ENCODE measurements at regions not wholly inside any gene's neighbourhood (a gene's known extent, or its start where the extent isn't known, plus 50 kb on each side); places are given as distances from the start of the nearest gene placed in this dataset.

GRCh38 chr3:190762801-190763200, 99.7 kb downstream of the GMNC start:
- H3K4me3 ChIP-seq, result no peak overlapping the region
- no peaks in the 10 kb centered on the region for H3K4me1 ChIP-seq
- no peak for TF ChIP-seq POLR2A (IDR thresholded peaks at IDR 0.05)
- no peak for TF ChIP-seq EP300 (IDR thresholded peaks at IDR 0.05)
- TF ChIP-seq POLR2AphosphoS5 (IDR thresholded peaks at IDR 0.05), result no peak
- TF ChIP-seq, protein P1, sequence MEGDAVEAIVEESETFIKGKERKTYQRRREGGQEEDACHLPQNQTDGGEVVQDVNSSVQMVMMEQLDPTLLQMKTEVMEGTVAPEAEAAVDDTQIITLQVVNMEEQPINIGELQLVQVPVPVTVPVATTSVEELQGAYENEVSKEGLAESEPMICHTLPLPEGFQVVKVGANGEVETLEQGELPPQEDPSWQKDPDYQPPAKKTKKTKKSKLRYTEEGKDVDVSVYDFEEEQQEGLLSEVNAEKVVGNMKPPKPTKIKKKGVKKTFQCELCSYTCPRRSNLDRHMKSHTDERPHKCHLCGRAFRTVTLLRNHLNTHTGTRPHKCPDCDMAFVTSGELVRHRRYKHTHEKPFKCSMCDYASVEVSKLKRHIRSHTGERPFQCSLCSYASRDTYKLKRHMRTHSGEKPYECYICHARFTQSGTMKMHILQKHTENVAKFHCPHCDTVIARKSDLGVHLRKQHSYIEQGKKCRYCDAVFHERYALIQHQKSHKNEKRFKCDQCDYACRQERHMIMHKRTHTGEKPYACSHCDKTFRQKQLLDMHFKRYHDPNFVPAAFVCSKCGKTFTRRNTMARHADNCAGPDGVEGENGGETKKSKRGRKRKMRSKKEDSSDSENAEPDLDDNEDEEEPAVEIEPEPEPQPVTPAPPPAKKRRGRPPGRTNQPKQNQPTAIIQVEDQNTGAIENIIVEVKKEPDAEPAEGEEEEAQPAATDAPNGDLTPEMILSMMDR (IDR thresholded peaks at IDR 0.05), result no peak
- no peaks in the 10 kb centered on the region for H3K27me3 ChIP-seq
- no peaks in the 10 kb centered on the region for H3K9me3 ChIP-seq
- H3K36me3 ChIP-seq, result no peaks in the 10 kb centered on the region
- ATAC-seq, result no peak
- WGBS, 2 donors (ENCODE audit: low coverage in 1 of 2), result 71 to 86% methylated on average over 2 of the region's 2 CpGs
- H3K27ac ChIP-seq, result no peak overlapping the region

DNA sequence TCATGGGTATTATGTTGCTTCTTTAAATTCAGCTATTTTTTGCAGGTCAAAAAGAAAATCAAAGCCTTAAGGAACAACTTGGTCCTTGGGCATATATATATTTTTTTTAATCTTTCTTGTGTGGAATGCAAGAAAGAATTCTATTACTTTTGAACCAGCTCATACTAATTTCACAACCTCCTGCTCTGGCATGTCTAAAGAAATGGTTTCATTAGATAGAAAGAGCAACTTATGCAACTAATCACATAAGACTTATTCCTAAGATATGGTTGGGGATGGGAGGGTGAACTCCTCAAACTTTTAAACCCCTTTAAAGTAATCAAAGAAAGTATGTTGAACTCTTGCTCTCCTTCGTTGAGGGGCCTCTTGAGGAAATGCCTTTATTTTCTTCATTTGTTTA, 114.9 kb downstream of the GMNC start:
- TF ChIP-seq, protein P1 (IDR thresholded peaks at IDR 0.05), result no peak
- TF ChIP-seq EP300 (IDR thresholded peaks at IDR 0.05) (no peak), POLR2A (IDR thresholded peaks at IDR 0.05) (no peak), POLR2AphosphoS5 (IDR thresholded peaks at IDR 0.05) (no peak)
- Histone ChIP-seq H3K27ac (no peak overlapping the region), H3K4me1 (peaks cover 0 to 7% (median 6%) of the 10 kb centered on the region in 3 donors), H3K9me3 (no peaks in the 10 kb centered on the region), H3K36me3 (no peaks in the 10 kb centered on the region), H3K4me3 (no peak overlapping the region), H3K27me3 (no peaks in the 10 kb centered on the region)
- WGBS, 2 donors (ENCODE audit: low coverage in 1 of 2), result 27 to 41% methylated on average over 1 of the region's 1 CpG
- ATAC-seq, result no peak

- H3K27ac ChIP-seq, result no peak overlapping the region
These were observed 115.5 kb downstream of the GMNC start for GRCh38 chr3:190746986-190747385.

DNA sequence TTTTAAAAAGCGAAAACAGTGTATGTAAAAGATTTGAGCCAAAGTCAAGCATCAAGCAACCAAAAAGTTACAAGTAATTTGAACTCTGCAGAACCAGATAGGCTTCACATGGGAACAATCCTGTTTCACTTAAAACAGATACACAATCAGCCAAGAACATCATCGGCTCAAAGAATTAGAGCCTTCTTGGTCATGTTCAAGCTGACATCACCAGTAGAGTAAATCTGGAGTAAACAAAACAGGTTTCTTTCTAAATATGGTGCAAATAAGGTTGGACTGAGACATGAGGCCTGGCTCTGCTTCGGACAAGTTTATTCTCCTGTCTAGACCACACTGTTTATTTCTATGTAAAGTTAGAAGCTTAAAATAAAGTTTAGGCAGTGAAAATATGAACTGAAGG, 116.0 kb downstream of the GMNC start:
- no peak overlapping the region for H3K27ac ChIP-seq
- 23 to 43% methylated on average over 2 to 3 of the region's 3 CpGs for WGBS, 2 donors (ENCODE audit: low coverage in 1 of 2)
- no peak overlapping the region for H3K4me3 ChIP-seq
- no peaks in the 10 kb centered on the region for H3K27me3 ChIP-seq
- H3K4me1 ChIP-seq, result peaks cover 0 to 7% (median 6%) of the 10 kb centered on the region in 3 donors
- TF ChIP-seq POLR2A (IDR thresholded peaks at IDR 0.05), result no peak
- TF ChIP-seq EP300 (IDR thresholded peaks at IDR 0.05), result no peak
- no peak for ATAC-seq
- no peaks in the 10 kb centered on the region for H3K9me3 ChIP-seq
- no peaks in the 10 kb centered on the region for H3K36me3 ChIP-seq

More at GRCh38 chr3:190746986-190747385, 115.5 kb downstream of the GMNC start:
- Histone ChIP-seq H3K9me3 (no peaks in the 10 kb centered on the region), H3K4me1 (peaks cover 0 to 7% (median 6%) of the 10 kb centered on the region in 3 donors), H3K27me3 (no peaks in the 10 kb centered on the region), H3K36me3 (no peaks in the 10 kb centered on the region), H3K4me3 (no peak overlapping the region)
- ATAC-seq, result no peak
- no peak for TF ChIP-seq POLR2AphosphoS5 (IDR thresholded peaks at IDR 0.05)
- no peak for TF ChIP-seq EP300 (IDR thresholded peaks at IDR 0.05)
- TF ChIP-seq, protein P1 (IDR thresholded peaks at IDR 0.05), result no peak
- no peak for TF ChIP-seq POLR2A (IDR thresholded peaks at IDR 0.05)
- 13 to 20% methylated on average over 2 of the region's 2 CpGs for WGBS, 2 donors (ENCODE audit: low coverage in 1 of 2)

GRCh38 chr3:190741788-190742187, 120.7 kb downstream of the GMNC start:
- 20 to 100% methylated on average over 1 of the region's 1 CpG for WGBS, 2 donors (ENCODE audit: low coverage in 1 of 2)
- peaks cover 0 to 5% (median 2%) of the 10 kb centered on the region in 3 donors for H3K4me1 ChIP-seq
- no peak for ATAC-seq
- H3K27me3 ChIP-seq, result no peaks in the 10 kb centered on the region
- no peaks in the 10 kb centered on the region for H3K36me3 ChIP-seq
- no peak for TF ChIP-seq EP300 (IDR thresholded peaks at IDR 0.05)
- TF ChIP-seq POLR2AphosphoS5 (IDR thresholded peaks at IDR 0.05), result no peak
- no peak for TF ChIP-seq POLR2A (IDR thresholded peaks at IDR 0.05)
- TF ChIP-seq, protein P1 (IDR thresholded peaks at IDR 0.05), result no peak
- H3K4me3 ChIP-seq, result no peak overlapping the region
- no peaks in the 10 kb centered on the region for H3K9me3 ChIP-seq
- H3K27ac ChIP-seq, result no peak overlapping the region

All from gastroesophageal sphincter (tissue), 4 donors.